PC-3 (cell line): ENCODE measurements at regions not wholly inside any gene's neighbourhood (a gene's known extent, or its start where the extent isn't known, plus 50 kb on each side); places are given as distances from the start of the nearest gene placed in this dataset.

Experiments used
- CTCF ChIP-seq: fragments of 300-600 bp; sonication (generic); conservative IDR thresholded peaks from 2 replicates; pipeline ENCODE4 v1.5.1; 2017; ENCODE audit warnings: antibody characterized with exemption, low read depth, mild to moderate bottlenecking, low read length
- EZH2 ChIP-seq: fragments of 300-600 bp; sonication (generic); IDR thresholded peaks from one replicate; pipeline ENCODE4 v1.6.1; 2017; ENCODE audit warnings: antibody characterized with exemption, mild to moderate bottlenecking, low read length; ENCODE audit not compliant: unreplicated experiment

GRCh38 chr19:28834996-28835395, 378.0 kb downstream of the UQCRFS1 start:
- TF ChIP-seq EZH2 (no peak), CTCF (no peak)
